Activated naive CD4-positive, alpha-beta T cell treated with anti-CD3 and anti-CD28 coated beads for 36 hours (primary cell): ENCODE measurements at regions not wholly inside any gene's neighbourhood (a gene's known extent, or its start where the extent isn't known, plus 50 kb on each side); places are given as distances from the start of the nearest gene placed in this dataset.

Source experiments
- CTCF ChIA-PET: fragments of 350-600 bp; sonication (Branson Sonifier 250); formaldehyde crosslinking; loops from one replicate; lab custom pipeline; 2021; ENCODE audit warnings: antibody characterized with exemption; lab: Charles Lee
- DNase-seq: peaks from one replicate; pipeline ENCODE4 v3.0.0-alpha.2; 2020
- H3K27ac Mint-ChIP-seq: one replicate; pipeline ENCODE4 v1.8.0; 2021; ENCODE audit warnings: mild to moderate bottlenecking, mixed read lengths
- H3K27me3 Mint-ChIP-seq: one replicate; pipeline ENCODE4 v1.8.0; 2021; ENCODE audit warnings: low read depth, mixed read lengths
- H3K36me3 Mint-ChIP-seq: one replicate; pipeline ENCODE4 v1.8.0; 2021; ENCODE audit warnings: low read depth, mixed read lengths
- H3K4me1 Mint-ChIP-seq: one replicate; pipeline ENCODE4 v1.8.0; 2021; ENCODE audit warnings: low read depth, mixed read lengths
- H3K4me3 Mint-ChIP-seq: one replicate; pipeline ENCODE4 v1.8.0; 2021; ENCODE audit warnings: mild to moderate bottlenecking, moderate library complexity, mixed read lengths
- H3K9me3 Mint-ChIP-seq: one replicate; pipeline ENCODE4 v1.8.0; 2021; ENCODE audit warnings: mixed read lengths
- intact Hi-C: fragments of 100-400 bp; cut with micrococcal nuclease; formaldehyde crosslinking; loops from one replicate; pipeline ENCODE4 v1.15.1; 2023

DNA sequence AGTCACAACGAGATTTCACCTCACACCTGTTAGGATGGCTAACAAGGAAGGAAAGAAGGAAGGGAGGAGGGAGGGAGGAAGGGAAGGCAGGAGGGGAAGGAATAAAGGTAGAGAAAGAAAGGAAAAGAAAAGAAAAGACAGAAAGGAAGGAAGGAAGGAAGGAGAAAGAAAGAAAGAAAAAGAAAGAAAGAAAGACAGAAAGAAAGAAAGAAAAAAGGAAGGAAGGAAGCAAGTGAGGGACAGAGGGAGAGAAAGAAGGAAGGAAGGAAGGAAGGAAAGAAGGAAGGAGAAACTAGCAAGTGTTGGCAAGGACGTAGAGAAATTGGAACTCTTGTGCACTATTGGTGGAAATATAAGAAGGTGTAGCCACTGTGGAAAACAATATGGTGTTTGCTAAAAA lies 52.2 kb downstream of the CCDC185 start:
- intact Hi-C loops = no loop called here
- H3K9me3 Mint-ChIP-seq = peaks cover 16% of the 10 kb centered on the region
- no peak for DNase-seq
- no peak overlapping the region for H3K27ac Mint-ChIP-seq
- no peak overlapping the region for H3K4me3 Mint-ChIP-seq
- H3K36me3 Mint-ChIP-seq = peaks cover 4% of the 10 kb centered on the region
- no peaks in the 10 kb centered on the region for H3K4me1 Mint-ChIP-seq
- CTCF ChIA-PET = no interaction called here
- peaks cover 1% of the 10 kb centered on the region for H3K27me3 Mint-ChIP-seq

DNA sequence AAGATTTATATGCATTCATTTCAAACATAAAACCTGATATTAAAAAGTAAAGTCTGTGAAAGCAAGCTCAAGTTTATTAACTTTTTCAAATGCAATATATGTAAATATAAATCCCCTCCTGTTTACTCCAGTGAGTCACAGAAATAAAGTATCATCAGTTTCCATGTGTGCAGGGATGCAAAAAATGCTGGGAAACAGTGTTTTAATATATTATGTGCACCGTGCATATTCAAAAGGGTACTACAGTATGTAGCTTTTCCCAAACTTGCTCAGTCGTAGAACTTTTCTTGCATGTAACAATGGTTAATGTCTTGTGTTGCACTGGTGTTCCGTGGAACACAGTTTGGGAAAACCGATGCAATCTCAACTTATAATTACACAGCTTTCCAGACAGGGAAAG lies 60.7 kb downstream of the CCDC185 start:
- Mint-ChIP-seq H3K27me3 (no peaks in the 10 kb centered on the region), H3K4me1 (no peaks in the 10 kb centered on the region), H3K27ac (no peak overlapping the region), H3K9me3 (peaks cover 3% of the 10 kb centered on the region), H3K36me3 (no peaks in the 10 kb centered on the region), H3K4me3 (no peak overlapping the region)
- DNase-seq = no peak
- intact Hi-C loops = no loop called here
- CTCF ChIA-PET = no interaction called here

DNA sequence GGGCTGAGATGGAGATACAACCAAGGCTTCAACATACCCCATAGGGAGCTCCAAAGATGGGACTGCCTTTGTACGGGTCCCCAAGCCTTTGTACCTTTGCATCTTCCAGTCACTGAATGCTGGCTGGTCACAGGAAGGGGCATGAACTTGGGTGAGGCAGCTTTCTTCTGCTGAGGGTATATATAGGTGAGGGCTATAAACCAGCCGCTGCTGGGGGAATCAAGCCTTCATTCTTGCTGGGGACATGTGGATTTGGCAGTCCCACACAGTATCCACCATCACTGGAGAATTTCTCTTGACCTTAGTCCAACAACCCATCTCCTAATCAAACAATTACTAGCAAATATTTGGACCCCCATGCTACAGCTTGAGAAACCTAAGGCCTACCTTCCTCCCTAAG lies 61.7 kb downstream of the CCDC185 start:
- H3K27ac Mint-ChIP-seq = no peak overlapping the region
- H3K27me3 Mint-ChIP-seq = no peaks in the 10 kb centered on the region
- intact Hi-C loops = no loop called here
- no peak for DNase-seq
- H3K4me3 Mint-ChIP-seq = no peak overlapping the region
- peaks cover 3% of the 10 kb centered on the region for H3K9me3 Mint-ChIP-seq
- no peaks in the 10 kb centered on the region for H3K36me3 Mint-ChIP-seq
- CTCF ChIA-PET = no interaction called here
- no peaks in the 10 kb centered on the region for H3K4me1 Mint-ChIP-seq

DNA sequence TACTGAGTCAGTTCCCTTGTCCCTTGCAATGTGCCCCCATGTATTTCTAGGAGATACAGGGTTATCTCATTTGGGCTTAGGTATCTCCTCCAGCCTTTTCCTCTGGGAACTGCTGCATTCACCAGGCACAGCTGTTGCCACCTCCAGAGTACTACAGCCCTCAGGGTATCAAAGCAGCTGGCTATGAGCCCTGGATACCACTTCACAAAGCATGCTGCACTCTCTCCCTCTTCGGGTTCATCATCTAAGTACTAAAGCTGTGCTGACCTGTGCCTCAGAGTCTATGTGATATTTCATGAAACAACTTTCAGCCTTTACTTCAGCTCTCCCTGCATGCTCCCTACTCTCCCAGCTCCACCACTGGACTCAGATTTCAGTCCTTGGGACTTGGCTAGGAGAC lies 62.3 kb downstream of the CCDC185 start:
- CTCF ChIA-PET = no interaction called here
- Mint-ChIP-seq H3K9me3 (peaks cover 3% of the 10 kb centered on the region), H3K4me3 (no peak overlapping the region), H3K27ac (no peak overlapping the region), H3K4me1 (no peaks in the 10 kb centered on the region), H3K36me3 (no peaks in the 10 kb centered on the region), H3K27me3 (no peaks in the 10 kb centered on the region)
- DNase-seq = no peak
- intact Hi-C loops = no loop called here

DNA sequence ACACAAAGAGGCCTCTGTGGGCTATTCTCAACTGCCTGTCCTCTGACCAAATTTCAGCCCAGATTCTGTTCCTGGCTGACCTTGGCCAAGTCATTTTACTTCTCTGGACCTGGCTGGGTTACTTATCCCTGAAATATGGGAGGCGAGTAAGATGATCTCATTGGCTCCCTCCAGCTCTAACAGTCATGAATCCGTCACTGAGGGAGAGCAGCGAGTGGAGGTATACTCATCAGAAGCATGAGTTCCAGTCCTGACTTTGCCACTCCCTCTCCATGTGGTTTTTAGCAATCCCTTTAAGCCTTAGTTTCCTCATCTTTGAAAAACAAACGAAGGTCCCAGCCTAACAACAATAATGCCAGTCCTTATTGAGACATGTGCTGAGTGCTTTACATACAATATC lies 63.5 kb downstream of the CCDC185 start:
- no peaks in the 10 kb centered on the region for H3K36me3 Mint-ChIP-seq
- no peaks in the 10 kb centered on the region for H3K4me1 Mint-ChIP-seq
- CTCF ChIA-PET = interaction anchor here (0.6 kb wide), 1 partner anchor 27 kb away, joined by 3 read pairs; no protein-coding TSS in a partner anchor
- intact Hi-C loops = no loop called here
- DNase-seq = no peak
- H3K9me3 Mint-ChIP-seq = peaks cover 3% of the 10 kb centered on the region
- H3K27ac Mint-ChIP-seq = no peak overlapping the region
- no peaks in the 10 kb centered on the region for H3K27me3 Mint-ChIP-seq
- H3K4me3 Mint-ChIP-seq = no peak overlapping the region

DNA sequence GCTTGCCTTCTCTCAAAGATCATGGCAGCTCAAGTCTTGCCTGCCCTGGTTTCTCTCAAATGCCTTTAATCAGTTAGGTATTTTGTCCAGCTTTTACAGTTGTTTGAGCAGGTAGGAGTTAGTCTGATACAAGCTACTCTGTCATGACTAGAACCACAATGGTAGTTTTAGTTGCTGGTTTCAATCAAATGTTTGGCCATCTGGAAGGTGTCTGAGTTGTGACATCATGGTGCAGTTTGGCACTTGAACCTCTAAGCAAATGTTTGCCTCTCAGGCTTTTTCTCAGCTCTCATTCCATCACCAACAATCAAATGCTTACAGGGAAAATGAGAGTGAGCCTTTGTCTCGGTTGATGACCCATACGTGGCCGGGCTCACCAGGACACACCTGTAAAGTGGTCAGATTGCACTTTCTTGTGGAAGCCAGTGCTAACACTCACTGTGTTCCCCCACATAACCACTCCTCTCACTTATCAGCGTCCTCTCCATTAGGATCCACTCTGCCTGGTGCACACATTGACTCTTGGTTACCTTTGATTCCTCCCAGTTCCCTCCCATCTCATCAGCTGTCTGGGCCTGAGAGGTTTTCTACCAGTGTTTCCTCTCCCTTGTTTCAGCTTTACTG lies 67.5 kb downstream of the CCDC185 start:
- H3K9me3 Mint-ChIP-seq = no peaks in the 10 kb centered on the region
- DNase-seq = no peak
- H3K4me1 Mint-ChIP-seq = no peaks in the 10 kb centered on the region
- intact Hi-C loops = no loop called here
- no peaks in the 10 kb centered on the region for H3K27me3 Mint-ChIP-seq
- CTCF ChIA-PET = no interaction called here
- no peak overlapping the region for H3K27ac Mint-ChIP-seq
- no peak overlapping the region for H3K4me3 Mint-ChIP-seq
- H3K36me3 Mint-ChIP-seq = no peaks in the 10 kb centered on the region

DNA sequence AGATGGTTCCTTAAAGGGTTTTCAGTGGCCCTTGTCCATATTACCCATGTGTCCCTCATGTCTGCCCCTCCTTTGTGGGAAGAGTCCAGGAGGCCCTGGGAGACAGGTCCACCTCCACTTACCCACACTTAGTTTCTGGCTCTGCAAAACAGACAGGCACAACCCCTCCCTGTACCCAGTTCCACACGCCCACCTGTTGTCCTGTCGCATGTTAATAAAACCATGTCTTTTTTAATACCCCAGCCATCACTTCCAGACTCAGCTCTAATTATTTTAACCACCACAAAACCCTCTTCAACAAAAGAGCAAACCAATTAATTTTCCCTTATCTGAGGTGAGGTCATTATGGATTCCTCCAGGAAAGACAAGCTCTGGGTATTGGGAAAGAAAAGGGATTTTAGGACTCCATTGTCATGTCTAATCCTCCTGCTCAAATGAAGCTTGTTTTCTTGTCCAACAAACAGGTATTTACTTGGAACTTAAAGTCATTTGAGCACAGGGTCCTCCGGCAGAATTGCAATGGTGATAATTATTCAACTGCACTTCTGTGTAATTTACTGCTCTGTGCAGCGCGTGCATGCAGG lies 68.9 kb downstream of the CCDC185 start:
- CTCF ChIA-PET = no interaction called here
- H3K27ac Mint-ChIP-seq = no peak overlapping the region
- no peak for DNase-seq
- H3K4me1 Mint-ChIP-seq = no peaks in the 10 kb centered on the region
- H3K4me3 Mint-ChIP-seq = no peak overlapping the region
- H3K9me3 Mint-ChIP-seq = no peaks in the 10 kb centered on the region
- H3K36me3 Mint-ChIP-seq = no peaks in the 10 kb centered on the region
- H3K27me3 Mint-ChIP-seq = no peaks in the 10 kb centered on the region
- intact Hi-C loops = no loop called here

DNA sequence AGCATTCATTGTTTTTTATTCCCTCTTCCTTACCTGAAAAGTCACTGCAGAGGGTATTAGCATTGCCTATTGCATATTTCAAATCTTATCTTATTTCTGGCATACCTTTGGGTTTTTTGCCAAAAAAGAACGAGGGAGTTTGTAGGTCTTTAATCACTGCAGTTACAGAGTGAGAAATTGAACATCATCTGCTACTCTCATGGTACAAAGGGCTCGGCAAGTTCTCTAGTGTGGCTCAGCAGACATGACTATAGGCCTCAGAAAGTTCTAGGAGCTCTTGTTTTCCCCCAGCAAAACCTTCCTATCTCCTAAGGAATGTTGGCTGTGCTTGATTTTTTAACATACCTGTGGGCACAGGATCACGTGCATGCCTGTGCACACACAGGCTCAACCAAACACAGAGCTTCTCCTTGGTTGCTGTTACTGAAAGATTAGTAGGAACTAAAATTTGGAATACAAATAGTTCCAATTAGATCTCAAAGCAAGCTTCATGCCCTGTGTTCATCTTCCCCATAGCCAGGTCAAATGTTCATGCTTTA lies 69.7 kb downstream of the CCDC185 start:
- Mint-ChIP-seq H3K4me3 (no peak overlapping the region), H3K27me3 (no peaks in the 10 kb centered on the region), H3K27ac (no peak overlapping the region), H3K36me3 (no peaks in the 10 kb centered on the region), H3K9me3 (no peaks in the 10 kb centered on the region), H3K4me1 (no peaks in the 10 kb centered on the region)
- intact Hi-C loops = no loop called here
- DNase-seq = no peak
- CTCF ChIA-PET = no interaction called here

DNA sequence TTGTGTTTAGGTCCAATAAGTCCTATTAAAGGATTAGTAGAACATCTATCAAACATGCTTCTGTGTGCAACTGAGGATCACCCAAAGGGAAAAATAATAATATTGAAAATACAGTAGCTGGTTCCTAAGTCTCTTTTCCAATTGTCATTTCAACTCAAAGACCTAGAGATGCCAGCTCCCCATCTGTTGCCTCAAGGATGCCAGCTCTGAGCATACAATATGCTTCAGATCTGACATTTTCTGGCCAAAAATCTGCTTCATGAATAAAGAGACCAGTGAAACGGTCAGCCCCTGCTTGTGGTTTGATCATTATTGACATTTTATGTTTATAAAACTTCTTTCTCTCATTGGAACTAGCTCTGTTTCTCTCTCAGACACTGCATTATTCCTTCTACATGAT lies 72.9 kb downstream of the CCDC185 start:
- H3K36me3 Mint-ChIP-seq = no peaks in the 10 kb centered on the region
- H3K27me3 Mint-ChIP-seq = no peaks in the 10 kb centered on the region
- no peak overlapping the region for H3K27ac Mint-ChIP-seq
- H3K4me3 Mint-ChIP-seq = no peak overlapping the region
- no peaks in the 10 kb centered on the region for H3K9me3 Mint-ChIP-seq
- DNase-seq = no peak
- intact Hi-C loops = no loop called here
- H3K4me1 Mint-ChIP-seq = no peaks in the 10 kb centered on the region
- CTCF ChIA-PET = interaction anchor here (0.6 kb wide), 1 partner anchor 157 kb away, joined by 3 read pairs; no protein-coding TSS in a partner anchor

DNA sequence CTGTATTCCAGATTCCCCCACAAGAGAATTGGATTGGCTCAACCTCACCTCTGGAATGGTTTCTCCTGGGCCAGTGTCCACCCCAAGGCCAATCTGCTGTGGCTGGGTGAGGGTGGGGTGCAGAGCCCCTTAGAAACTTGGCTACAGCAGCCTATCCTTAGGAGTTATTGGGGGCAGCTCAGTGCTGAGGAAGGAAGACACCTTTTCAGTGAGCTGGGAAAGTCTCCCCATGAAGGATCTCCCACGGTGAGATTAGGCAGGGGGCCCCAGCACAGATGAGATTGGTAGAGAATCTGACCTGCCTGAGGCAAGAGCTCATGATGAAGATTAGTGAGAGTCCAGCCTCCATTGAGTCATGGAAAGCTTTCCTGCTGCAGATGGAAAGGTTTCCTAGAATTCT lies 78.4 kb downstream of the CCDC185 start:
- no peak overlapping the region for H3K4me3 Mint-ChIP-seq
- H3K36me3 Mint-ChIP-seq = no peaks in the 10 kb centered on the region
- CTCF ChIA-PET = no interaction called here
- H3K4me1 Mint-ChIP-seq = no peaks in the 10 kb centered on the region
- no peaks in the 10 kb centered on the region for H3K27me3 Mint-ChIP-seq
- no peaks in the 10 kb centered on the region for H3K9me3 Mint-ChIP-seq
- intact Hi-C loops = no loop called here
- H3K27ac Mint-ChIP-seq = no peak overlapping the region
- no peak for DNase-seq

DNA sequence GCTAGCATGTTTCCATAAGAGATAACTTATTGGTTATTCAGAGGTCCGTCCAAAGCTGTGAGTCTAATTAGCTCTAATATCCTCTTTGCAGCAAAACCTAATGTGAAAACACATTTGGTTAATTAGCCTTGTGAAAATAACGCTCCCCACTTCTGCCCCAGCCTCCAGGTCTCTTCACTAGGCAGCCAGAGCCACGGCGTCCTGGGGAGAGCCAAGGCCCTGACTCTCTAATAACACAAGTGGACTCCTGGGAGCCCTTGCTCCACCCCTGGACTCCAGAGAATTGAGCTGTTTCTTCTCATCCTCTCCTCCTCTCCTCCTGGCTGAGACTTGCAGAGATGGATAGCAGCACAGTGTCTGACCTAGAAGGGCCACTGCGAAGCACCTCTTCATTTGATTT lies 78.8 kb downstream of the CCDC185 start:
- no peaks in the 10 kb centered on the region for H3K9me3 Mint-ChIP-seq
- no peaks in the 10 kb centered on the region for H3K27me3 Mint-ChIP-seq
- CTCF ChIA-PET = no interaction called here
- no peak overlapping the region for H3K4me3 Mint-ChIP-seq
- no peaks in the 10 kb centered on the region for H3K36me3 Mint-ChIP-seq
- intact Hi-C loops = no loop called here
- H3K4me1 Mint-ChIP-seq = no peaks in the 10 kb centered on the region
- DNase-seq = no peak
- no peak overlapping the region for H3K27ac Mint-ChIP-seq

DNA sequence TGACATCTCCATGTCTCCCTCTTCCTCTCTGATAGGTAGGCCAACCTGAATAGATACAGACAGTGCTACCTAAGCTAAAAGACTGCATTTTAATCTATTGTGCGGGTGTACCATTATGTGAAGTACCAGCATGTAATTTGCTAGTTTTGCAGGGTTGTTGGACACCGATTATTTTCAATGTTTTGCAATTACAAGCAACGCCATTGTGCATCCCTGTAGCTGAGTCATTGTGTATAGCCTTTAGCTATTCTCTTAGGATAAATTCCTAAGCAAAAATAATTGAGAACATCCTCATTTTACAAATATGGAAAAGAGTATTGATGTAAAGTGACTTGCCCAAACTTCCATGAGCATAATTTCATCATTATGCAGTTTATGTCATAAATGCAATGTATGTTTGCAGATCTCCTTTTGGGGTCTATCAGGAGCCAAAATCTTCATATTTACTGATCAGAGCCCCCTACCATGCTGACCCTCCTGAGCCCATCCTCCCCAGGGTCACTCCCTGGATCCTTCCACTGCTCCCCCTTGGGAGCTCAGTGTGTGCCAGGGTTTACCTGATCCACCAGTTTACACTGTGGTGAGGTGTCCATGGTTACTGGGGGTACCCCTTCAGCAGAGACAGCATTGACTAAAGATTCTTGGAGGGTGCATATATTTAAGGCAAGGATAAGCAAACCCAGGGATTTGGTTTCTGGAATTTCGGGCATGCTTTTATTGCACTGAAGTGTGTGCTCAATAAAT lies 80.6 kb downstream of the CCDC185 start:
- Mint-ChIP-seq H3K9me3 (no peaks in the 10 kb centered on the region), H3K4me3 (no peak overlapping the region), H3K36me3 (no peaks in the 10 kb centered on the region), H3K4me1 (no peaks in the 10 kb centered on the region), H3K27me3 (peaks cover 5% of the 10 kb centered on the region), H3K27ac (no peak overlapping the region)
- DNase-seq = no peak
- intact Hi-C loops = no loop called here
- CTCF ChIA-PET = no interaction called here

DNA sequence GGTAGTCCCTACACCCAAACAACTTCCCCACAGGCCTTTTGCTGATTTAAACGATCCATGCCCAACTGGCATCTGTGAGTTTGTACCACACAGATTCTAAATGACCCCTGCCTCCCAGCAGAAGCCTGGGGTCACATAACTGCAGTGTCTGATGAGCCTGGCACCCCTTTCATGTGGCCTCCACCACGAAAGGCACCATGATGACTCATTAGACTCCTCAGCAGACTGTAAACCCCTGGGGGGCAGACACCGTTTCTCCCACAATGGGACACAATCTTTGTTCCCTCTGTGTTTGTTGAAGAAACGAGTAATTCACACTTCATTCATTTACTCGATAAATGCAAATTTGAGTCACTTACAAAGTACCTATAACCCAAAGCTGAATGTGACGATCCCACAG lies 81.6 kb downstream of the CCDC185 start:
- H3K4me3 Mint-ChIP-seq = no peak overlapping the region
- DNase-seq = no peak
- CTCF ChIA-PET = no interaction called here
- no peak overlapping the region for H3K27ac Mint-ChIP-seq
- H3K36me3 Mint-ChIP-seq = no peaks in the 10 kb centered on the region
- no peaks in the 10 kb centered on the region for H3K4me1 Mint-ChIP-seq
- intact Hi-C loops = no loop called here
- H3K9me3 Mint-ChIP-seq = no peaks in the 10 kb centered on the region
- peaks cover 5% of the 10 kb centered on the region for H3K27me3 Mint-ChIP-seq
